Keratinocyte (primary cell): ENCODE measurements at regions not wholly inside any gene's neighbourhood (a gene's known extent, or its start where the extent isn't known, plus 50 kb on each side); places are given as distances from the start of the nearest gene placed in this dataset.

Source experiments
- DNase-seq: peaks from one replicate; pipeline ENCODE4 v3.0.0-alpha.2; 2011; ENCODE audit warnings: low read depth, missing footprints, low spot score
- FAIRE-seq: peaks from 2 replicates; lab custom pipeline; 2011; peaks lifted over from hg19 to GRCh38; lab: Jason Lieb, UNC
- H2AFZ ChIP-seq: 2 replicates; pipeline ENCODE4 v1.6.0; 2012; ENCODE audit warnings: low read length, control low read depth, inconsistent platforms; ENCODE audit not compliant: control insufficient read depth
- H3K27ac ChIP-seq: 2 replicates; pipeline ENCODE4 v1.5.1; 2011; ENCODE audit warnings: low read length; ENCODE audit not compliant: control insufficient read depth, insufficient read depth
- H3K27me3 ChIP-seq: 3 replicates; pipeline ENCODE4 v1.6.0; 2011; ENCODE audit warnings: low read length; ENCODE audit not compliant: control insufficient read depth, insufficient read depth; ENCODE audit errors: extremely low read depth
- H3K36me3 ChIP-seq, 2 experiments: 2 replicates in 1 of 2; 3 replicates in 1 of 2; pipeline ENCODE4 v1.5.1; 2011; ENCODE audit warnings: low read length in 2 of 2, mild to moderate bottlenecking in 1 of 2; ENCODE audit not compliant: control insufficient read depth in 2 of 2, insufficient read depth in 2 of 2; ENCODE audit errors: extremely low read depth in 1 of 2
- H3K4me1 ChIP-seq: 3 replicates; pipeline ENCODE4 v1.5.1; 2011; ENCODE audit warnings: low read length; ENCODE audit not compliant: control insufficient read depth, insufficient read depth; ENCODE audit errors: extremely low read depth
- H3K4me2 ChIP-seq: 3 replicates; pipeline ENCODE4 v1.6.0; 2011; ENCODE audit warnings: low read depth, low read length; ENCODE audit not compliant: control insufficient read depth, insufficient read depth; ENCODE audit errors: extremely low read depth
- H3K4me3 ChIP-seq, 3 experiments: fragments of 200-600 bp in 1 of 3; sonication (generic) in 1 of 3; 2 replicates in 2 of 3; 3 replicates in 1 of 3; pipeline ENCODE4 v1.5.1; 2011 to 2016; ENCODE audit warnings: low read length in 3 of 3, mild to moderate bottlenecking in 3 of 3, control low read depth in 2 of 3, inconsistent platforms in 1 of 3, low read depth in 1 of 3, mixed read lengths in 1 of 3, mixed run types in 1 of 3, moderate library complexity in 1 of 3; ENCODE audit not compliant: control insufficient read depth in 2 of 3, insufficient read depth in 2 of 3; ENCODE audit errors: extremely low read depth in 1 of 3
- H3K79me2 ChIP-seq: 2 replicates; pipeline ENCODE4 v1.6.0; 2012; ENCODE audit warnings: low read length; ENCODE audit not compliant: control insufficient read depth, insufficient read depth
- H3K9ac ChIP-seq: 3 replicates; pipeline ENCODE4 v1.6.0; 2011; ENCODE audit warnings: low read length; ENCODE audit not compliant: control insufficient read depth, insufficient read depth; ENCODE audit errors: extremely low read depth
- H3K9me1 ChIP-seq: 3 replicates; pipeline ENCODE4 v1.6.0; 2011; ENCODE audit warnings: low read length; ENCODE audit not compliant: control insufficient read depth, insufficient read depth; ENCODE audit errors: extremely low read depth
- H3K9me3 ChIP-seq: 2 replicates; pipeline ENCODE4 v1.5.1; 2012; ENCODE audit warnings: low read depth, low read length; ENCODE audit not compliant: control insufficient read depth
- H4K20me1 ChIP-seq: 3 replicates; pipeline ENCODE4 v1.6.0; 2011; ENCODE audit warnings: low read length; ENCODE audit not compliant: control insufficient read depth, insufficient read depth; ENCODE audit errors: extremely low read depth
- CTCF ChIP-seq, 3 experiments: IDR thresholded peaks in 1 of 3; conservative IDR thresholded peaks in 1 of 3; optimal IDR thresholded peaks in 1 of 3; 2 replicates in 2 of 3; 3 replicates in 1 of 3; pipeline versions ENCODE3 to v1.5.1; 2011; ENCODE audit warnings: low read length in 3 of 3, mild to moderate bottlenecking in 3 of 3, moderate library complexity in 2 of 3, control low read depth in 1 of 3, inconsistent platforms in 1 of 3; ENCODE audit not compliant: insufficient read depth in 2 of 3; ENCODE audit errors: extremely low read depth in 1 of 3
- EZH2 ChIP-seq: IDR thresholded peaks from one replicate; pipeline ENCODE4 v1.6.1; 2012; ENCODE audit warnings: inconsistent platforms, mild to moderate bottlenecking, low read length, moderate library complexity
- dilution Hi-C: fragments of 300-500 bp; cut with MboI; formaldehyde crosslinking; loops from one replicate; pipeline ENCODE4 v1.7.0; 2020; ENCODE audit warnings: low sequenced_read_pairs; ENCODE audit not compliant: extremely low pct_ligation_motif_present

GRCh38 chr6:168838037-168838399 is 397.0 kb downstream of the SMOC2 start:
- no peaks in the 10 kb centered on the region for H4K20me1 ChIP-seq
- H3K4me1 ChIP-seq = no peaks in the 10 kb centered on the region
- no peak overlapping the region for H3K27ac ChIP-seq
- dilution Hi-C loops = no loop called here
- H3K9ac ChIP-seq = no peak overlapping the region
- no peak for FAIRE-seq
- DNase-seq = no peak
- TF ChIP-seq EZH2 (no peak), CTCF (optimal IDR thresholded peaks at IDR 0.05 in 1 of 3, IDR thresholded peaks at IDR 0.05 in 1 of 3, conservative IDR thresholded peaks at IDR 0.05 in 1 of 3; ENCODE audit: extremely low read depth in 1 of 3, insufficient read depth in 2 of 3, low read length in 3 of 3) (no peak)
- H3K9me3 ChIP-seq = no peaks in the 10 kb centered on the region
- H3K79me2 ChIP-seq = no peaks in the 10 kb centered on the region
- H3K4me2 ChIP-seq = no peak overlapping the region
- H2AFZ ChIP-seq = no peak overlapping the region
- H3K9me1 ChIP-seq = no peaks in the 10 kb centered on the region
- H3K36me3 ChIP-seq = no peaks in the 10 kb centered on the region
- H3K27me3 ChIP-seq = no peaks in the 10 kb centered on the region
- no peak overlapping the region for H3K4me3 ChIP-seq

- Histone ChIP-seq H3K4me1 (no peaks in the 10 kb centered on the region), H3K36me3 (no peaks in the 10 kb centered on the region), H3K9me1 (no peaks in the 10 kb centered on the region), H3K27me3 (no peaks in the 10 kb centered on the region), H3K4me2 (no peak overlapping the region), H2AFZ (no peak overlapping the region), H3K9me3 (no peaks in the 10 kb centered on the region), H4K20me1 (no peaks in the 10 kb centered on the region), H3K9ac (no peak overlapping the region), H3K79me2 (no peaks in the 10 kb centered on the region), H3K27ac (no peak overlapping the region), H3K4me3 (no peak overlapping the region)
- DNase-seq (no peak), FAIRE-seq (no peak)
- dilution Hi-C loops = no loop called here
- TF ChIP-seq CTCF (optimal IDR thresholded peaks at IDR 0.05 in 1 of 3, IDR thresholded peaks at IDR 0.05 in 1 of 3, conservative IDR thresholded peaks at IDR 0.05 in 1 of 3; ENCODE audit: extremely low read depth in 1 of 3, insufficient read depth in 2 of 3, low read length in 3 of 3) (no peak), EZH2 (no peak)
These were observed 396.5 kb downstream of the SMOC2 start for GRCh38 chr6:168837254-168838036.
